GM18951 (cell line): ENCODE measurements at regions not wholly inside any gene's neighbourhood (a gene's known extent, or its start where the extent isn't known, plus 50 kb on each side); places are given as distances from the start of the nearest gene placed in this dataset.

Source experiments
- POLR2A ChIP-seq: IDR thresholded peaks from 4 replicates; pipeline ENCODE4 v1.6.1; 2011; ENCODE audit warnings: mild to moderate bottlenecking; ENCODE audit not compliant: insufficient read length, insufficient read depth; ENCODE audit errors: extremely low read depth
- in situ Hi-C: fragments of 300-500 bp; cut with MboI; formaldehyde crosslinking; loops from one replicate; pipeline ENCODE4 v1.12.0; 2022; ENCODE audit warnings: low sequenced_read_pairs, mixed read lengths, inconsistent platforms; ENCODE audit not compliant: unreplicated experiment

DNA sequence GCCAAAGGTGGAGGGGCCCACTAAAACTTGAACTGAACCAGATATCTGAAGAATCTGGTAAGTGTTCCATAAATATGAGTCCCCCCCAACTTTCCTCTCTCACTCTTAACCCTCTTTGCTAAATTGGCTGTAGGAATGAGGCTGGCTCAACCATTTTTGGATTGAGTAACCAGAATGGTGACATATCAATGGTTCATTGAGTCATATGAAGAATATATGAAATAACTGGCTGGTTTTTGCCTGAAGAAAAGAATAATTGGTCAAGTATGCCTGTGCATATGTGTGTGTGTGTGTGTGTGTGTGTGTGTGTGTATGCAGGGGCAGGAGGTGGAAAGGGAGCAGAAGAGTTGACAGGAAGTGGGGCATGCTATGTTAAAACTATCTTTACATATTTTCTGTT, 472.9 kb upstream of the THBS1 start:
- no peak for TF ChIP-seq POLR2A
- in situ Hi-C loops, result no loop called here

DNA sequence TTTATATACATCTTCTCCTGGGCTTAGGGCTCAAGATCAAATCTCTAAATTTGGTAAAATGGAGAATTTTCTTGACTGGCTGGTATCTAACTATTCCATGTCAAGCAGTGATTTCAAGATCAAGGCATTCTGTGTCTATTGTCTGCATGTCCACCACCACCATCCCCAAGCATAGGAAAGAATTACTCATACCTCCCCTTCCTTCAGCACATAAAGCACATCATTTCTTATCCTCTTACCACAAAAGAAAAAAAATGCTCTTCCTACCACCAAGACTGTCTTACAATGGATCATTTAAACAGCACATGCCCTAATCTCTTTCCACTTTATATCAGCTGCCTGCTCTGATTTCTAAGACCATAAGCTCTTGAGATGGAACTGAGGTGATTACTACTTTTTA, 470.5 kb upstream of the THBS1 start:
- TF ChIP-seq POLR2A, result no peak
- in situ Hi-C loops, result no loop called here

DNA sequence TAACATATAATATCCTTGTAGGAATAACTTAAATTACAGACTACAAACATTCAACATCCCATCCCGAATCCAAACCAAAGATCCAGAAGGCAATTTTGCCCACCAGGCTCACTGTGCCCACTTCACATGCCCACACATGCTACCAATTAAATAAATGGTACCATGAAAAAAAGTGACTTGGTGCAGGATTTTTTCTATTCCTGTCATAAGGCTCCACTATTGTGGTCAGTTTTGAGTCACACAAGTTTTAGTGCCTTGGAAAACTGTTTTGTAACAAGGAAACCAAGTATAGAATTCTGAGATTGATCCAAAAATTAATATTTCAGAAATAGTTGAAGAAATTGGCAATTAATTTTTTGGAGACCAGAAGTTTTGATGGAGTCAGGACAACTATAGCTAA, 470.1 kb upstream of the THBS1 start:
- in situ Hi-C loops, result no loop called here

DNA sequence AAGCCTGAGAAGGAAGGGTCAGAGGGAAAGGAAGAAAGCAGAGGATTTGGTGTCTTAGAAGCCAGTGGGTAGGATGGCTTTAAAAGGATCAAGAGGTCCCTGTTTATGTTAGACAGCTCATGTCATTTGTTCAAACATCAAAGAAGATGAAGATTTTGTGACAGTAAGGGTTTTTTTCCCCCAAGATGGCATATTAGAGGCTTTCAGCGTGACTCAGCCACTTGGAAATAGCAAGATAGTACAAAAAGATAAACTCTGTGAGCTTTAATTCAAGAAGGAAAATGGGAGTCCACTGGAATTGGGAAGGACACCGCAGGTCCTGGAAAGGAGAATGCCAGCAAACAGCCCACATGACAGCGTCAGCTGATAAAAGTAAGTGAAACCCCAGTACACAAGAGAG, 467.1 kb upstream of the THBS1 start:
- in situ Hi-C loops, result no loop called here
- TF ChIP-seq POLR2A, result no peak

More for the DNA sequence above, 470.1 kb upstream of the THBS1 start:
- TF ChIP-seq POLR2A, result no peak

DNA sequence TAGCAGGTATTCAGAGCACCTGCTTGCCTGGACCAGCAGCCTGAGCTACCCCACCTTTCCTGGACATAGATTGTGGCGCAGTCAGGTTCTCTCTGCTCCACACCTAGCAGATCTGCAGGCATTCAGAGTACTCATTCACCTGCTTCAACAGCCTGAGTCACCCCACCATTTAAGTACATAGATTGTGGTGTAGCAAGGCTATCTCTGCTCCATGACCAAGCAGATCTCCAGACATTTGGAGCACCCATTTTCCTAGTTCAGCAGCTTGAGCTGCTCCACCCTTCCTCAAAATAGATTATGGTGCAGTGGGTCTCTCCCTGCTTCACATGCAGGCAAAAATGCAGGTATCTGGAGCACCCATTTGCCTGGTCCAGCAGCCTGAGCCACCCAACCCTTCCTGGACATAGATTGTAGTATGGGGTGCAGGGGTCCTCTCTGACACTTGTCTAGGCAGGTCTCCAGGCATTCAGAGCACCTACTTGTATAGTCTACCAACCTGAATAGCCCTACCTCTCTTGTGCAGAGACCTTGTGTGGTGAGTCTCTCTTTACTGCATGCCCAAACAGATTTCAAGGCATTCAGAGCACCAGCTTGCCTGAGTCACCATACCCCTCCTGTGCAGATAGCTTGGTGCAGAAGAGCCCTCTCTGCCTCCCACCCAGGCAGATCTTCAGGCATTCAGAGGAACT, 466.0 kb upstream of the THBS1 start:
- TF ChIP-seq POLR2A, result no peak
- in situ Hi-C loops, result no loop called here

DNA sequence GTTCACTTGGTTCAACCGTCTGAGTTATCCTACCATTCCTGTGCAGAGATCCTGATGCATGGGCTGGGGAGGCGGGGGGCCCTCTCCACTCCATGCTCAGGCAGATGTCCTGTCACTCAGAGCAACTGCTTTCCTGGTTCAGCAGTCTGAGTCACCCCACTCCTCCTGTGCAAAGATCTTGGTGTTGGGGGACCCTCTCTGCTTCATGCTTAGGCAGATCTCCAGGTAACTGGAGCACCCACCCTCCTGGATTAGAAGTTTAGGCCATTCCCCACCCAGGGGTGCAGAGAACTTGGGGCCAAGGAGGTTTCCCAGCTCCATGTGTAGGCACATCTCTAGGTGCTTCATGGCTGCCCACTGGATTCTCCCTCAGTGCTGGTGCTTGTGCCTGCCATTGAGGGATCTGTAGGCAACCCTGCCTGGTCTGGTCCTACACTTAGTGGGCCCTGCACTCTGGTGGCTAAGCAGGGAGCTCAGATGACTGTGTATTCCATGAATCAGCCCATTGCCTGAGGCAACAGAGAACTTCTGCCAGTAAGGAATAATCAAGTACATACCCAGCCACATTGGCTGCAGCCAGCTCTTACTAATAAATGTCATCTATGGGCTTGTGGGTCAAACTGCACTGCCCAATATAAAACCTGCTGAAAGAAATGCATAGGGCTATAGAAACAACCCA, 465.4 kb upstream of the THBS1 start:
- in situ Hi-C loops, result no loop called here
- no peak for TF ChIP-seq POLR2A

DNA sequence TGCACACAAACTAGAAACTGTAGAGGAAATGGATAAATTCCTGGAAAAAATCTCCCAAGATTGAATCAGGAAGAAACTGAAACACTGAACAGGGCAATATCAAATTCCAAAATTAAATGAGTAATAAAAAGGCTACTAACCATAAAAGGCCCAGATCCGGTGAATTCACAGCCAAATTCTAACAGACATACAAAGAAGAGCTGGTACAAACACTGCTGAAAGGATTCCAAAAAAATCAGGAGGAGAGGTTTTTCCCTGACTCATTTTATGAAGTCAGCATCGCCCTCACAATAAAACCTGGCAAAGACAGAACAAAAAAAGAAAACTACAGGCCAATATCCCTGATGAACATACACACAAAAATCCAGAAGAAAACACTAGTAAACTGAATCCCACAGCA, 462.4 kb upstream of the THBS1 start:
- in situ Hi-C loops, result no loop called here

DNA sequence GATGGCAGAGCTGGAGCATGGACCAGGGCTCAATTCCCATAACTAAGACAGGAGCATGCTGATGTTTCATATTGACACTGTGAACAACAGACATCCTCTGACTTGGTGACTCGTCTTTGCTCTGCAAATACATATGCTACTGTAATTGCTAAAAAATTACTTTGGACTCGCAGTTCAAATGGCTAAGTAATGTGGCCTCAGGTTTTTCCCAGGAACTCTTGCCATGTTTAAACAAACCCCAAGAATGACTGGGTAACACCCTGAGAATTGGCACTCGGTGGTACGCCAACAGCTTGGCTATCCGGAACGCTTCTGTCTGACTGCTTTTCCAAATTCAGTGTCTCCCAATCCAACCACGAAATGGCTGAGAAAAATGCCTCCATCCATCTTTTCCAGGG, 456.7 kb upstream of the THBS1 start:
- in situ Hi-C loops, result no loop called here
- no peak for TF ChIP-seq POLR2A

More for the DNA sequence above, 462.4 kb upstream of the THBS1 start:
- no peak for TF ChIP-seq POLR2A

DNA sequence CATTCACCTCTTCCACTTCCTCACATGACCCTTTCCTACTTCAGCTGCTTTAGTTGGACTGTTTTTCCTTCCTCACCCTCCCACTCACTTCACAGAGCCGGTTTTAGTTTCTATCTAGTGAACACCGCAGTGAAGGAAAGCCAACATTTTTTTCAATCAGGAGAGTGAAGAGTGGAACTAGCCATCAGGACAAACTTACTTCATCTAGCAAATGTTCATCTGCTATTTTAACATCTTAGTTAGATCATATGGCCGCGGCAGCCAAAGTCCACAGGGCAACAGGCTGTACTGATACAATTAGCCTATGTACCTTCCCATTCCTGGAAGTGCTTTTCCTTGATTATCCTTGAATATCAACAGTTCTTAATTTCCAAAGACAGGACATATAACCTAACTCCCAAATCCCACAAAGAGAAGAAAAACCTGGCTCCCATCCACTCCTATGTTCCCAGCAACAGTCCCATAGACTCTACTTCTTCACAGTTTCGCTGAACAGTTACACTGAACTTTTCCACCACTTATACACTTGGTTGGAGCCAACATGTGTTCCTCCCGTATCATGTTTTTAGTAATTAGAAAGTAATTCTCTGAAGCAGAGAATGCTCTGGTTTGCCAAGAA, 456.2 kb upstream of the THBS1 start:
- TF ChIP-seq POLR2A, result no peak
- in situ Hi-C loops, result no loop called here

DNA sequence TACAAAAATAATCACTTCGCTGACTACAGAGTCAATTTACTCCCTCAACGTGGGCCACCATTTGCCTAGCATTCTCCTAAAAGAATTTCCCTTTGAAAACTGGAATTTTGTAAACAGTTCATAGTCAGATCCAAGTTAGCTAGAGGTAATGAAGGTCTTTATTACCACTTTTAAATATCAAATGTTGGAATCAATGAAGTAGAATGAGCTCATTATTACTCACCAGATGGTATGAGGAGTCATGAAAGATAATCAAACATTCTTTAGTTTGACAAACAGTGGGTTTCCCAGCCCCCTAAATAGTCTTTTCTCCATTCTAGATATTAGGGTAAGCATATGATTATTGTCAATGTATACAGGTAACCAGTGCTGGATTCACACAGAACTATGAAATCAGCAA, 455.7 kb upstream of the THBS1 start:
- in situ Hi-C loops, result no loop called here
- TF ChIP-seq POLR2A, result no peak

DNA sequence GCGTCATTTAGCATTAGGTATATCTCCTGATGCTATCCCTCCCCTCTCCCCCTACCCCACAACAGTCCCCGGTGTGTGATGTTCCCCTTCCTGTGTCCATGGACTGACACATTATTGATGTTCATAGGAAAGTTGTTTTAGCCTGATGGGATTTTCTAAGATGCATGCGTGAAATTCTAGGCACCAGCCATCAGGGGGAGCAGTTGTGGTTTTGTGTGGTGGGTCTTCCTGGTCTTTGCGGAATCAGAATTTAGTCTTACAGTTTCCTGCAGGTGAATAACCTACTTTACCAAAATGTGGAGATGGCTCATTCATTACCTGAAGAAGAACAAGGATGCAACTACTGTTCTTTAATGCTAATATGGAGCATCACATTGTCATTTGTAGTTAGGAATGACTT, 455.0 kb upstream of the THBS1 start:
- TF ChIP-seq POLR2A, result no peak
- in situ Hi-C loops, result no loop called here

DNA sequence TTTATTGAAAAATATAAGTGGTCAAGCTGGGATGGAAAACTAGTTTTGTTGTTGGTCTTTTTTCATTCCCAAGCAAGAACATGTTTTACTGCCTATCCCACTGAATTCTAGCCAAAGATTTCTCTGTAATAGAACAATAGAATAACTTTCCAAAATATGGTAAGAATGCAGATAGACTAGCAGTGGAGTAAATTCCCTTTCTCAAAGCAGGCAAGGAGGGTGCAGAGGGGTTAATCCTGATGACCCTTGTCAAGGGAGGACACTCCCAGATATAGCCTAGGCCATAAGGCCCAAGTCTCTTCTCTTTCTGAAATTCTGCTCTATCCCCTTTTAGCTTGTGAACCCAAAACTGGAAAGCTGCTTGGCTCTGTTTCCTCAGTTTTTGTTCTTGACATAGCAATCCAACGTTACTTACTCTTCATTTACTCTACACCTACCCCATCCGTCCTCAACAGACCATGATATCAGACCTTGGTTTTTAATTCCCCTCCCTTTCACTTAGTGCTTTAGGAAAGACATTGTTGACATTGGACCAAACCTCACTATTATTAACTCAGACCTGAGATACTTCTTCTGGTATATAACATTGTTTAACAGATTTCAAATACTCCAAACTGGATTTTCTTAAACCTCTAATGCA, 453.6 kb upstream of the THBS1 start:
- TF ChIP-seq POLR2A, result no peak
- in situ Hi-C loops, result no loop called here

DNA sequence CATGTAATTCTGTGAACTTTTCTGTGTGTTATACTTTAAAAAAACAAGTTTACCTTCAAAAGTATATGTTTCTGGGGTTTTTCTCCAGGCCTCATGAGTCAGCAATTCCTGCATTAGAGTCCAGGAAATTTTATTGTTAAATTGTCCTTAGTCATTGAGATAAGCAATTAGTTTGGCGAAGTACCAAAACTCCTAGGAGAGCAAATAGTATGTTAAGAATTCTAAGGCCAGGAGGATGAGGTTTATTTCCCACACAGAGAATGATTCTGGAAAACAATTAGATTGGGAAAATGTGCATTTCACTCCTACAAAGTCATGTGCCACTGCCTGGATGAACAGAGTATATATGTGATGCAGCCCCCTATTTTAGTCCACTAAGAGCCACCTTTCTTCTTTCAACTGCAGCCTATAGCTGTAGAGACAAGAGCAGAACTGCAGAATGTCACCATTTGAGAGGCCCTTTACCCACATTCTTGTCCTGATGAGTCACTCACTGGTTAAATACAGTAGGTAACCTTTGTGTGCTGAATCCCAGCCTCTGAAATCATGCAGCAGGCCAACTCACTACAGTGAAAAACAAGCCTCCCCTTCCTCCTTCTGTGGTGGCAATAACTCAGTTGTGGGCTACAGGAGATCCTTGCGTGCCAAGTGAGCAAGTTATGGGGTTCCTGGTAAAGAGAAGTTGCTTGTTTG, 452.8 kb upstream of the THBS1 start:
- no peak for TF ChIP-seq POLR2A
- in situ Hi-C loops, result no loop called here
